Osteocyte (in vitro differentiated cells): ENCODE measurements at regions not wholly inside any gene's neighbourhood (a gene's known extent, or its start where the extent isn't known, plus 50 kb on each side); places are given as distances from the start of the nearest gene placed in this dataset.

Source experiments
- DNase-seq: peaks from one replicate; pipeline ENCODE4 v3.0.0; 2021; ENCODE audit warnings: mixed read lengths; ENCODE audit not compliant: unreplicated experiment; ENCODE audit errors: extremely low spot score
- H3K27ac Mint-ChIP-seq: one replicate; pipeline ENCODE4 v1.8.0; 2021; ENCODE audit warnings: mild to moderate bottlenecking, mixed read lengths; ENCODE audit not compliant: unreplicated experiment
- H3K27me3 Mint-ChIP-seq: one replicate; pipeline ENCODE4 v1.8.0; 2021; ENCODE audit warnings: mixed read lengths; ENCODE audit not compliant: unreplicated experiment
- H3K36me3 Mint-ChIP-seq: one replicate; pipeline ENCODE4 v1.8.0; 2021; ENCODE audit warnings: mixed read lengths; ENCODE audit not compliant: unreplicated experiment
- H3K4me1 Mint-ChIP-seq: one replicate; pipeline ENCODE4 v1.8.0; 2021; ENCODE audit warnings: mixed read lengths; ENCODE audit not compliant: unreplicated experiment
- H3K4me3 Mint-ChIP-seq: one replicate; pipeline ENCODE4 v1.8.0; 2021; ENCODE audit warnings: mild to moderate bottlenecking, moderate library complexity, mixed read lengths; ENCODE audit not compliant: unreplicated experiment
- H3K9me3 Mint-ChIP-seq: one replicate; pipeline ENCODE4 v1.8.0; 2021; ENCODE audit warnings: mixed read lengths; ENCODE audit not compliant: unreplicated experiment
- CTCF ChIP-seq: fragments of 200-600 bp; sonication (generic); IDR thresholded peaks from 2 replicates; pipeline ENCODE4 v1.5.0; 2021; ENCODE audit warnings: antibody characterized with exemption, mild to moderate bottlenecking, moderate library complexity

- no peak for TF ChIP-seq CTCF
- no peak for DNase-seq
- Mint-ChIP-seq H3K4me1 (peaks cover 9% of the 10 kb centered on the region), H3K27ac (no peak overlapping the region), H3K27me3 (no peaks in the 10 kb centered on the region), H3K4me3 (no peak overlapping the region), H3K36me3 (no peaks in the 10 kb centered on the region), H3K9me3 (no peaks in the 10 kb centered on the region)
Measured at GRCh38 chr5:54612711-54613110, 95.2 kb downstream of the SNX18 start.

GRCh38 chr5:54611290-54611951 is 93.9 kb downstream of the SNX18 start:
- H3K4me3 Mint-ChIP-seq = no peak overlapping the region
- no peaks in the 10 kb centered on the region for H3K36me3 Mint-ChIP-seq
- no peak overlapping the region for H3K27ac Mint-ChIP-seq
- peaks cover 9% of the 10 kb centered on the region for H3K4me1 Mint-ChIP-seq
- no peaks in the 10 kb centered on the region for H3K9me3 Mint-ChIP-seq
- no peak for TF ChIP-seq CTCF
- no peaks in the 10 kb centered on the region for H3K27me3 Mint-ChIP-seq
- DNase-seq = no peak

- H3K27ac Mint-ChIP-seq = no peak overlapping the region
- no peak for DNase-seq
- peaks cover 9% of the 10 kb centered on the region for H3K4me1 Mint-ChIP-seq
- no peak for TF ChIP-seq CTCF
- no peaks in the 10 kb centered on the region for H3K27me3 Mint-ChIP-seq
- no peak overlapping the region for H3K4me3 Mint-ChIP-seq
- no peaks in the 10 kb centered on the region for H3K9me3 Mint-ChIP-seq
- H3K36me3 Mint-ChIP-seq = no peaks in the 10 kb centered on the region
Measured at GRCh38 chr5:54610197-54610944, 92.8 kb downstream of the SNX18 start.

GRCh38 chr5:54608423-54609085 is 91.0 kb downstream of the SNX18 start:
- H3K27me3 Mint-ChIP-seq = peaks cover 4% of the 10 kb centered on the region
- H3K4me3 Mint-ChIP-seq = no peak overlapping the region
- H3K9me3 Mint-ChIP-seq = no peaks in the 10 kb centered on the region
- H3K36me3 Mint-ChIP-seq = no peaks in the 10 kb centered on the region
- DNase-seq = no peak
- H3K4me1 Mint-ChIP-seq = peaks cover 13% of the 10 kb centered on the region
- no peak overlapping the region for H3K27ac Mint-ChIP-seq
- no peak for TF ChIP-seq CTCF

GRCh38 chr5:54607006-54607405 is 89.4 kb downstream of the SNX18 start:
- Mint-ChIP-seq H3K9me3 (no peaks in the 10 kb centered on the region), H3K27me3 (peaks cover 4% of the 10 kb centered on the region), H3K4me3 (no peak overlapping the region), H3K27ac (no peak overlapping the region), H3K36me3 (no peaks in the 10 kb centered on the region), H3K4me1 (peaks cover 26% of the 10 kb centered on the region)
- TF ChIP-seq CTCF = no peak
- no peak for DNase-seq
